GM12873 (cell line): ENCODE measurements at regions not wholly inside any gene's neighbourhood (a gene's known extent, or its start where the extent isn't known, plus 50 kb on each side); places are given as distances from the start of the nearest gene placed in this dataset.

Experiments
- TF ChIP-seq, protein P1 (sequence below): IDR thresholded peaks from 2 replicates; pipeline ENCODE4 v1.5.1; 2012; ENCODE audit warnings: low read depth, mild to moderate bottlenecking, moderate library complexity, low read length, control low read depth; ENCODE audit not compliant: insufficient read depth; ENCODE audit errors: missing control alignments

DNA sequence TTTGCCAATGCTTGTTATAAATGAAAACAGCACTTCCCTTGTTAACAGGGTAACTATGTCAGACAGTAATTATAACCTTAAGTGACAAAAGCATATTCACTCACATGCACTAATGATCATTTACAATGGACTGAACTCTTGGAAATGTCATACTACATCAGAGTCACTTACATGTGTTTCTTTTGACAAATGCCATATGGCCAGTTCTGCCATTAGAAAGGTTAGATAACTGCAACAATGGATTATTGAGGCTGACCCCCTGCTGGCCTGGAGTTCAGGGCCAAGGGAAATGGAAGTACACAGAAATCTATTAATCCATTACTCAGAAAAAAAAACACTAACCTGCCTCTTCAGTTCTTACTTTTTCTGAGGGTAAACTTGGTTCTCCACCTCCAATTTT, 313.4 kb downstream of the CNTN3 start:
- TF ChIP-seq, protein P1, sequence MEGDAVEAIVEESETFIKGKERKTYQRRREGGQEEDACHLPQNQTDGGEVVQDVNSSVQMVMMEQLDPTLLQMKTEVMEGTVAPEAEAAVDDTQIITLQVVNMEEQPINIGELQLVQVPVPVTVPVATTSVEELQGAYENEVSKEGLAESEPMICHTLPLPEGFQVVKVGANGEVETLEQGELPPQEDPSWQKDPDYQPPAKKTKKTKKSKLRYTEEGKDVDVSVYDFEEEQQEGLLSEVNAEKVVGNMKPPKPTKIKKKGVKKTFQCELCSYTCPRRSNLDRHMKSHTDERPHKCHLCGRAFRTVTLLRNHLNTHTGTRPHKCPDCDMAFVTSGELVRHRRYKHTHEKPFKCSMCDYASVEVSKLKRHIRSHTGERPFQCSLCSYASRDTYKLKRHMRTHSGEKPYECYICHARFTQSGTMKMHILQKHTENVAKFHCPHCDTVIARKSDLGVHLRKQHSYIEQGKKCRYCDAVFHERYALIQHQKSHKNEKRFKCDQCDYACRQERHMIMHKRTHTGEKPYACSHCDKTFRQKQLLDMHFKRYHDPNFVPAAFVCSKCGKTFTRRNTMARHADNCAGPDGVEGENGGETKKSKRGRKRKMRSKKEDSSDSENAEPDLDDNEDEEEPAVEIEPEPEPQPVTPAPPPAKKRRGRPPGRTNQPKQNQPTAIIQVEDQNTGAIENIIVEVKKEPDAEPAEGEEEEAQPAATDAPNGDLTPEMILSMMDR: no peak

DNA sequence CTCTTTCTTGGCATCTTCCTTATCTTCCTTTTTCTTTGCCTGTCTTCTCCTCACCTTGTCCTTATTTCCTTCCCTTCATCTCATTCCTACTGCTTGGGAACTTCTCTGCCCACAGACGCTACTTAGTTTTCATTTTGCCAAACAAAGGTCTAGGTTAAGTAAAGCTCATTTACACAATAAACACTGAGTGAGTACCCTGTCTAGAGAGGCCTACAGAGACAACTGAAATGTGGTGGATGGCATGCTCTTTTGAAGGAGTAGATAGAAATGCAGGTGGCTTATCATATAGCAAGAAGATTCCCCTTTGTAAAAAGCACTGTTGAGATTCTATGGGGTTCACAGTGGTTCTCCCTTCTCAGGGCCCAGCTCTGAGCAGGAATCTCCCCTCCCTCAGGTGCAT, 319.0 kb downstream of the CNTN3 start:
- TF ChIP-seq, protein P1: no peak

DNA sequence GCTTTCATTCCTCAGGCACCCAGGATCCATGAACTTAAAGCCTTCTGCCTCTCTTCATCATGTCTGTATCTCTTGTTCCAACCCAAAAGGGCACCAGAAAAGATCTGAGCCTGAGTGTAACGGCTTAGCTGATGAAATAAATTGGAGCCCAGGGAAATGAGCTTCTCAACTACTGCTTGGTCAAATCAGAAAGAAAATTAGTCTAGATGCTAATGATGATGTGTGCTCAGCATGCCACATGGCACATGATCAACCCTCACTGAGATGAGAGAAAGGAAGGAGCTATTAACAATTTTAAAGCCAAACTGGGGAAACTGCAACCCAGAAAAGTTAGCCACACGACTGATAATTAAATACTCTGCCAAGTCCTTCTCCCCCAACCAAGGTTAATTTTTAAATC, 325.7 kb downstream of the CNTN3 start:
- TF ChIP-seq, protein P1: no peak

DNA sequence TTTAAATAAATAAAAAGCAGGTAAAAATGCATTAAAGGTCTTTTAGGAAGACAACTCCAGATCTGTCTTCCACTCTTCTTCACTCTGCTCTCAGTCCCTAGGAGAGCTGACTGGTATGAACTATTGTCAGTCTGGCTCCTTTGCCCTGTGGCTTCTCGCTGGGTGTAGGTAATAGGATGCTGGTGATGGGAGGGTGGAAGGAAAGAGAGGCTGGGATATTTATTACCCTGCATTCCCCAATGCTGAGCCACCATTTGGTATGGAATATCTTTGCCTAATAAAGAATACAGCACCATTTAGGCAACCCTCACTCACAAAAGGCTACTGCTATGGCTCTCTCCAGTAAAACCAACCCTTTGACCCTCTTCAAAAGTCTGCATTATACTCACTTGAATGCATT, 326.9 kb downstream of the CNTN3 start:
- TF ChIP-seq, protein P1: no peak

DNA sequence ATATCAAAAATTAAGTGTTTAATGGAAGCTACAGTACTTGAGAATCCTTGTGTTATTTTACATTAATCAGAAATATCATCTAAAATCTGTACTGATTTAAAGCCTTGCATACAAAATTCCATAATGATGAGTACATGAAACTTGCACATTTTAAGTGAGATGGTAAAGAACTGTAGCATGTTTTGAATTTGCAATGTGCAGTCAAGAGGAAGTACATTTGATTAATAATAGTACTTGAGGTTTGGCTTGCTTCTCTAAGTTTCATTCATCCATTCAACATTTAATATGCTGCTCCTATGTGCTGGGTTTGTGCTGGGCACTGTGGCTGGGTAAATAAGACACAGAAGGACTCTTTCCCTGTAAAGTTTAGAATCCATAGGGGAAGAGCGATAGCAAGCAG, 332.3 kb downstream of the CNTN3 start:
- TF ChIP-seq, protein P1: no peak

DNA sequence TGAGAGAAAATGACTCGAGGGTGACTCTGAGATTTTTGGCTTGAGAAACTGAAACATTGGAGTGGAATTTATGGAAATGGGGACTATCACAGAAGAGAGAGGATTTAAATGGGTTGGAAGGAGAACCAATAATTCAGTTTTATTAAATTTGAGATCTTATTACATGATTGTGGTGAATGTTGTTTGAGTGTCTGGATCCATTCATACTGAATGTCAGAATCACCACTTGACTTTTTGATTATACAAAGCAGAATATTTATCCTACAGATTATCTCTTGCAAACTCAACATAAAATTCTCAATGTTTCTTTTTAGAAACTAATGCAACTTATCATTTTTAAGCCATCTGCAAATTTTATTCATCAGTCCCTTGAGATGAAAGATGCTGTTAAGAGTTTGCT, 332.8 kb downstream of the CNTN3 start:
- TF ChIP-seq, protein P1: no peak

DNA sequence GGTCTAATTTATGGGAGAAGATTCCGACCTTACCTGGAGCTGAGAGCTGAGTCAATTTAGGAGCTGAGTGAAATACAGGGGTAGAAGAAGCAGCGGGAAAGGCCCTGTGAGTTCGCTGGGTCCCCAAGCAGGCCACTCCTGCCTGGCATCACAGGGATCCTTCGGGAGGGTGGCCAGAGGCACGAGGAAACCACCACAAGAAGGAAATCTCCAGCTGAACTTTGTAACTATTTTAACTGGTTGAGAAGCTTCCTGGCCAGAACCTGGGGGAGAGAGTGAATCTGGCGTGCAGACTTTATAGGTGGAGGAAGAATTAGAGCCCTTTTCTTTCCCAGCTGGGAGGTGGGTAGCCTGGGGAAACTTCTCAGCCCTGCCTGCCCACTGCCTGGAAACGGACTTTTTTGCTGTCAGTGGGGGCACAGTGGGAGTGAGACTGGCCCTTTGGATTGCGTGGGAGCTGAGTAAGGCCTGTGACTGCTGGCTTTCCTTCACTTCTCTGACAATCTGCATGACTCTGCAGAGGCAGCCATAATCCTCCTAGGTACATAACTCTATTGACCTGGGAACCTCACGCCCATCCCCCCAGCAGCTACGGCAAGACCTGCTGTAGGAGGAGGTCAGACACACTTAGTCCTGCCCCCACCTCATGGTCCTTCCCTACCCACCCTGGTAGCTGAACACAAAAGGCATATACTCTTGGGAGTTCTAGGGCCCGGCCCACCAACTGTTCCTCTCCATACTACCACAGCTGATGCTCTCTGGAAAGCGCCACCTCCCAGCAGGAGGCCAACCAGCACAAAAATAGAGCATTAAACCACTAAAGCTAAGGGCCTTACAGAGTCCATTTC, 340.7 kb downstream of the CNTN3 start:
- TF ChIP-seq, protein P1: no peak
